ENCODE measurements at regions not wholly inside any gene's neighbourhood (a gene's known extent, or its start where the extent isn't known, plus 50 kb on each side); places are given as distances from the start of the nearest gene placed in this dataset.

DNA sequence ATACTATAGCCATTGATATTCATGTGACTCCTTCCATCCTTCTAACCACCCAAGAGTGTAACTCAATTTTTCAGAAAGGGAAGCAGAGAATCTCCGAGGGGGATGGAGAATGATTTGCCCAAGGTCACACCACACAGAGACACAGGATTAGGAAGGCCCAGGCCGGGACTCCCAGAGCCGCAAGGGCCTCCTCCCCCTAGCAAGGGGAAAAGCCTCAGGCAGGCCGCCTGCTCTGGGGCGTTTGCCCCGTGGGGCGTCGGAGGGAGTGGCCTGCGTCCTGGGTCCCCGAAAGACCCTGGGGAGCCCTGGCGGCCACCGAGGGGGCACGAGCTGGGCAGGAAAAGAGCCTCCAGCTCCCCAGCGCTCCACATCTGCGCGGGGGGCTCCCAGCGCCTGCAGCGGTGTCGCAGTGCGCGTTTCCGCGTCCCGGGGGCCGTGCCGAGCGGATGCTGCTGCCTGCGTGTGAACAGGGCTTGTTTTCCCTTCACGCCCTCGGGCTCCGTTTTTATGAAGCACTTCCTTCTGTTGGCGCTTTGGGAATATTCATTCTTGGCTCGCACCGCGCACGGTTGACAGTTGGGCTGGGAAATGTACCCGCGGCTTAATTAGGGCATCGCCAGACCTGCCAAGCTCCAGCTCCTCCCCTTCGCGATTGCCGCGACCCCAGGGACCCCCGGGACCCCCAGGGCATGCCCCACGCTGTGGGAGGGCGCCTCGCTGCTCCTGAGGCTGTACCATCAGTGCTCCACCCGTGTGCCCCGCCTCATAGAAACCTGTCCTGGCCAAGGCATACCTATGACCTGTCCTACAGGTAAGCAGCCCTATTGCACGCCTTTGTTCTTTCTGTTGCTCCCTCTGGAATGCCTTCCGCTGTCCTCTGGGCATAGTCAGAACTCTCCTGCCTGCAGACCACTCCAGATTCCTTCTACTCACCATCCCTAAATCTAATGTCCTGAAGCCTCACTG is 158.9 kb upstream of the GLI2 start:
- no peak for DNase-seq

DNA sequence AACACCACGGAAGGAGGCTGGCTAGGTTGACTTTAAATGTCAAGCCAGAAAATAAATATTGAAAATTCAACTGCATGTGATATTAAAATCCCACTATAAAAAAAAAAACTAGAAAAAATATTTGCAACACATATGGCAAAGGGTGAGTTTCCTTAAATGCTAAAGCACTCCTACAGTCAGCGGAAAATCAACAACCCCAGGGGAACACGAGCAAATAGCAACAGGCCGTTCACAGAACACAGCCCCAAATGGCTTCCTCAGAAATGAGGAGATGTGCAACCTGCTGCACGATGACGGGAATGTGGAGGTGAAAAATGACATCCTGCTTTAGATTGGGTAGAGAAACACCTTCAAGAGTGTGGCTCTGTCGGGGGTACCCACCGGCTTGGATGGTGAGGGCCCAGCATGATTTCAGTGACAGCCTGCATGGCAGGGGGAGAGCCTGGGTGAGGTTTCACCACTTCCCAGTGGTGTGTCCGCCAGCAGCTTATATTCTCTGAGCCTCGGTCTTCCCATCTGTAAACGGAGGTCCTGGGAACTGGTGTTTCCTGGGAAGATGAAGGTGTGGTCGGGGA is 157.9 kb upstream of the GLI2 start:
- DNase-seq: no peak

DNA sequence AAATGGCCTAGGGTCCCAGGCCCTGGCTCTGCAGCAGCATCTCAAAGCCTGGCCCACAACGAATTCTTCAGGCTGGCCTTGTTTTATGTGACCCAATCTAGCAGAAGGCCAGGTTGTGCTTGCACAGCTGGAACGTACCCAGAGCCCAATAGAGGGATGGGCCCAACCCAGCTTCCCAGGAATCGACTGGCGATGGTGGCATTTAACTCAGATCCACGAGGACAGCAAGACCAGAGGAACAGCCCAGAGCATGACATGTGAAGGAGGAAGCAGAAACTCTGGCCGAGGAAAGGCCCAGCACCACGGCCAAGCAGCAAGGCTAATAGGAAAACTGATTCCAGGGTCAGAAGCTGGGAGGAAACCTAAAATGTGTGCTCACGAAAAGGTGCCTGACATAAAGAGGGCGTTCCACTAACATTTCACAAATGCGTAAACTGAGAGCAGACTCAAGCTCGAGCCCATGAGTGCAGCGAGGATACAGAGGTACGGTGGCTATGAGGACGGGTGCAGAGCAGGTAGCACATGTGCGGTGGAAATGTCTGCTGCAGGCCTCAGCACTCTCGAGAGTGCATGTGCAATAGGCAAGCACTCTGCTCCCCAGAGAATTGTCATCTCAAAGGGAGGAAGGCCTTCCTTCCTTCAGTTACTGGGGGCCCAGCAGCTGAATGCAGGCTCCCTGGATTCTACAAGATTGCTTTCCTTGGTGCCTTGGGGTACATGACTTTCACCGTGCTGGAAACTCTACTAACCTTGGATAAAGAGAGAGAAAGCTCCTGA is 156.9 kb upstream of the GLI2 start:
- DNase-seq: no peak

DNA sequence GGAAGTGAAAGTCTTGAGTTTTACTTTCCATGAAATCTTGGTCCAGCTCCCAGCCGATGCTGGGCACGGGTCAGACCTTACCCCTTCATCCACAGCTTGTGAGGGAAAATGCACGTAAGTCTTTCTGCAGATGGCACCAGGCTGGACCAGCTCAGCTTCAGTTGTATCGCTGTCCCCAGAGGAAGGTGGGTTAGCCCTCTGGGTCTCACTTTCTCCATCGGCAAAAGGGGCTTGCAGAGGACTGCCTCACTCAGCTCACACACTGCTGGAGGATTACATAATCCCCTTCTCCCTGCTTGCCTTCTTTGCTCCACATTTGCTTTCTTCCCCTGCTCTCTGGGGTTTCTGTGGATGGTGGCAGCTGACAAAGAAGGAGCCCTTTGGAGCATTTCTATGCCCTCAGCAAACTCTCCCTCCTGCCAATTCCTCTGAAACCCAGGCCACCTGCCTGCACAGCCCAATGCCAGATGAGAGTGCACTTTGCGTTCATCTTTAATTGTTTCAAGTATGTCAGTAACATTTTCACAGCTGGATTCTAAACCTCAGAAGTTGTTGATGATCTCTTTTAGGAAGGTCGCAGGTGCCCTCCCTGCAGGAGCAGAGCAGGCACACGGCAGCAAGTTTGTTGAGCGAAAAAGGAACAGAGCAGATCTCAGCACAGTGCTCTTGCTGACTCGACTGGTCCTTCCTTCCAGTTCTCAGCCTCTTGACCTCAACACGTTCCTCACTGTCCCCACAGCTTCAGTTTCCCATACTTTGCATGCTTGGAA is 155.6 kb upstream of the GLI2 start:
- no peak for DNase-seq

DNA sequence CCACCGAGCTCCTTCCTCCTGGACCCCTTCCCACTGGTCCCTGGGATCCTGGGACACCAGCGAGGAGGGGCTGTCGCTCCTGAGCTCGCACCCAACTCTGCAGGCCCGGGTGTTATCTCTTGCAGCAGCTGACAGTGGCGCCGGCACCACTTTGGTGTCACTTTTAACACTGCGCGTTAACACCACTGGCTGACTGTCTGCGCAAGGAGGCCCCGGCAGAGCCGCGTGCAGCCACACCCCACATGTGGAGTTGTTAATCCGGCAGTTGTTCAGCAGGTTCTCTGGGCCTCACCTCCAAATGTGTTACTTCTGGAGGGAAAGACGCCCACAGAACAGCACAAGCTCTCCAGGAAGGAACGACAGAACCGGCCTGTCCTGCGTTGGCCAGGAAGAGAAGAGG is 155.0 kb upstream of the GLI2 start:
- DNase-seq: no peak

DNA sequence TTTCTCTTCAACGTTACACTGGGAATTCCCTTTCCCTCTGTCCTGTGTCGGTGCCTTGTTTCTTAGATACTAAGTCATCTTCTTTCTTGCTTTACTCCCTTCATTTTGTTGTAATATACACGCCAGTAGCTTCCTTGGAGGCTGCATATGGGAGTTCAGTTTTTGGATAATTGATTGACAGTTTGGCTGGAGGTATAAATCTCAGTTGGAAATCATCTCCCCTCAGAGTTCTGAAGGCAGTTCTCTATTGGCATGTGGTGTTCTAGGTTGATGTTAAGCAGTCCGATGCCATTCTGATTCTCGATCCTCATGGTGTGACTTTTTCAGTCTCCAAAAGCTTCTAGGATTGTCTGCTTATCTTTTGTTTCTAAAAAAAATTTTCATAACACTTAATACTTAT is 152.5 kb upstream of the GLI2 start:
- no peak for DNase-seq

DNA sequence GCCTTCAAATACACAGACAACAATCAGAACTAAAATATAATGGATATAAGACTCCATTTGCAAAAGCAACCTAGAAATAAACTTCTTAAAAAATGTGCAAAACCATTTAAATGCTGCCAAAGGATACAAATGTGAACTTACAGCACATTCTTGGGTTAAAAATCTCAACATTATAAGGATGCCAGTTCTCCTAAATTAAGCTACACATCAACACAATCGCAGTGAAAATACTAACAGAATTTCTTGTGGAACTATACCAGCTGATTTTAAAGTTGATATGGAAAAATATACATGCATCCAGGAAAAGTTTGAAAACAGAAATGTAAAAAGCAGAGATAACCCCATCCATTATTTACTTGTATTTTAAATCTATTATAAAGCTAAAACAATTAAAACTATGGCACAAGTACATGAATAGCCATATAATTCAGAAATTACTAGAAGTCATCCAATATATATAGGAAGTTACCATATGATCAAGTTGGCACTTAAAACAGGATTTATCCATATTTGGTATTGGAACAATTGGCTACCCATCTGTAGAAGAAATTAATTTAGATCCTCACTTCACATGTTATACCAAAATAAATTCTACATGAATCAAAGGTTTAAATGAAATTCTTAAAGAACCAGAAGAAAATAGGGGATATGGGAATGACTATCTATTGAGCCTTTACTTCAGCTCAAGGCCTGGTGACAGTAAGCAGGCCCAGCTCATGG is 151.7 kb upstream of the GLI2 start:
- no peak for DNase-seq

DNA sequence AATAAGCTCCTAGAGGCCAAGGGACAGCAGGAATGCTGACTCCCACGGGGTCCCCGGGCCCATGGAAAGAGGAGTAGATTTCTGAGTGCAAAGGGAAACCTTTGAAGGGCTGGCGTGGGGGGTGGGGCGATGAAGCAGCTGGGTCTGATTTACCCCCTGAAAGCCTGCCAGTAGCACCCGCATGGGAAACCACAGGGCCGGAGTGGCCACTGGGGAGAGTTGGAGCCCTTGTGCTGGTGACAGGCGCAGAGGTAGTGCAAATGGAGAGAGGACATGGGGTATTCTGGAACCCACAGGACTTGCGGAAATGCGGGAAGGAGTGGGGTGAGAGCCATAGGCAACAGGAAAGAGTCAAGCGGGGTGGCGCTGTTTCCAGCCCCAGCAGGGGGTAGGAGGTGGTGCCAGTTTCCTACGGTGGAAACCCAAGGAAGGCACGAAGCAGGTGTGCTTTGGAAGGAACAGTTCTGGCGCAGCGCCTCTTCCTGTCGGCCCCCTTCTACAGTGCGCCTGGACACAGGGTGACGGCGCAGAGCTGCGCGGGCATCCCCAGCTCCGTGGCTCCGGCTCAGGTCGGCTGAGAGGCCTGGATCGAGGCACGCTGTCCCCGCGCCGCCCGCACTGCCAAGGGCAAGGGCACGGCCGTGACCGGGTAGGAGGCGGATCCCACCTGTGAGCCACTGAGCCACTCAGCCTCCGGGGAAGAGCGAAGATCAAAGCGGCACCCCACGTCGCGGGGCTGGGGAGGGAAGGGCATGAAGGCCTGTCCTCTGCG is 149.0 kb upstream of the GLI2 start:
- no peak for DNase-seq

DNA sequence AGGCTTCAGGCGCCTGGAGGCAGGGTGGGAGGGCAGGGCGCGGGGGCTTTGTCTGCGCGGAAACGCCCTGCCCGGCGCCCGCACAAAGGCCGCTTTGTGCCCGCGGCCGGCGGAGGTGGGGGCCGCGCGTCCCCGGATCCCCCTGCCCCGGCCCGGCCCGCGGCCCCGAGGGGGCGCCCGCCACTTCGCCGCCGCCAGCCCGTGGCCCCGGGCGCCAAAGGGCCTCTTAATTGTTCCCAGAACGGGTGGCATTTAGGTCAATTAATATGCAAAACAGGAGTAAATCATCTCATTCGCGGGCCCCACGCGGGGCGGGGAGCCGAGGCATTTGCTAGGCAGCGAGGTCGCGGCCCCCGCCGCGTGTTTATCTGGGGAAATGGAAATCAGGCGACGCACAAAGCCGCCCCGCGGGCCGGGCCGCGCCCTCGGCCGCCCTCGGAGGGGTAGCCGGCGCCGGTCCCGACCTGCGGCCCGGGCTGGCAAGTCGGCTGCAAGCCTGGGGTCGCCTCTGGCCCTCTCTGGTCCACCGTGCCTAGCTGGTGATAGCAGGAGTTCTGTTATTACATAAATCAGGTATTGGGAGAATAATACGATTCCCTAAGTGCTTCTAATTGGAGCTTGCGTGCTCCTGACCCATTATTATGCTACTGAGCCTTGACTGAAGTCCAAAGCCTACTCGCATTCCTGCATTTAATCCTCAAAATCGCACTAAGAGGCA is 148.2 kb upstream of the GLI2 start:
- no peak for DNase-seq

DNA sequence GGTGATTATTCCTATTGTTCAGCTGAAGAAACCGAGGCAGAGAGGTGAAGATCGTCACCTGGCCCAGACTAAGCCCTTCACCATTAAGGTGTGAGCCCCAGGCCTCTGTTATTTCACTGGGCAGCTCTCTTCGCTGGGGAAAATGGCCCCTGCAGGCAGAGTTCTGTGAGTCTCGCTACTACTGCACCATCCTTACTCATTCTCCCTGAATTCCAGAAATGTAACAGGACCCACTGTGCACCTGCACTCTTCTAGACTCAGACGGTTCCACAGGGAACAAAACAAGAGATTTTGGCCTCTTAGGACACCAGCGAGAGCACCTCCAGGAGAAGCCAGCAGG is 147.7 kb upstream of the GLI2 start:
- no peak for DNase-seq

DNA sequence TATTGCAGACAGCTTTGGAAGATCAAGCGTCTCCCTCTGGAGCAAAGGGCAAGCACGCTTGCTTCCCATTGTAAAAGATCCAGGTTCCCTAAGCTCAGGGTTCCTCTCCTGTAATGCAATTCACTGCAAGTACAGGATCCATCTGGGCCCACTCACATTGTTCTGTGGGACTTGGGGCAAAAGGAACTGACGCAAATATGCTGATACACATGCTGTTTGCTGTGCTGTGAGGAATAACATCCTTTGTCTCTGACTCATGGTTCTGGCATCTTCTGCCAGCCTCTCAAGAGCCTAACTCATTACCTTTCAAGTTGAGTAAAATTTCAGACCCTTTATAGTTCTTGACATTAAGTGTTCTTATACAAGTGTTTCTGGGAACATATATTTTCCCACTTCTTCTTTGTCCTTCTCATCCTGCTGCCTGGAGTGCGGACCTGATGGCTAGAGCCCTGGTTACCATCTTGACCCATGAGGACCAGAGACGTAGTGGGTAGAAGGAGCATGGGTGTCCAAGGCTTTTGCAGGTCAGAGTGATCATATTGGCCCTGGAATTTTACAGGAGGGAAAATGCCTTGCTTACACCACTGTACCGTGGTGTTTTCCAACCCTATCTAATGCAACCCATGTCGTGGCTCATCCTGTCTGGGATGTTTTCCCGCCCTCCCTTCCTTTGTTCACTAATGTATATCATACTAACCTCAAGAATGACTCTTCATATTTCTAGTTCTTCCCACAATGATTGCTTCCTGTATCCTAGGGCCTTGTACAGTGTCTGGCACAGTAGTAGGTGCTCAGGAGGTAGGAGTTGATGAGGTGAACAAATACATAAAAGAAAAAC is 145.7 kb upstream of the GLI2 start:
- no peak for DNase-seq

DNA sequence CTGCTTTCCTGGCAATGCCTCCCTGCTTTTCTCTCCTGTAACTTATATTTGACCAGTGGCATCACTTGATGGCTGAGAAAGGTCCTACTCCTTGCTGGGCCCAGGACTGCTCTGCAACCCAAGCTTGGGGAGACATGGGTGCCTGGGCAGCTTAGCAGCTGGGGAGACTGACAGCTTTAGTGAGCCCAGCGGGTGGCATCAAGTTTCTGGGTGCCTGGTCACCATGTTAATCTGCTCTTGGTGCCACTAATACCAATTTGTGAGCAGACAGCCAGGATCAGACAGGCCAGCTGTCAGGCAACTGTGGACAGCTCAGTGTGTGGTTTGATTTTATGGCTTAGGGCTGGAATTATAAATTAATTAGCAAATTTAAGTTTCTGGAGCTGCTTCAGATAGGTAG is 144.8 kb upstream of the GLI2 start:
- DNase-seq: no peak

DNA sequence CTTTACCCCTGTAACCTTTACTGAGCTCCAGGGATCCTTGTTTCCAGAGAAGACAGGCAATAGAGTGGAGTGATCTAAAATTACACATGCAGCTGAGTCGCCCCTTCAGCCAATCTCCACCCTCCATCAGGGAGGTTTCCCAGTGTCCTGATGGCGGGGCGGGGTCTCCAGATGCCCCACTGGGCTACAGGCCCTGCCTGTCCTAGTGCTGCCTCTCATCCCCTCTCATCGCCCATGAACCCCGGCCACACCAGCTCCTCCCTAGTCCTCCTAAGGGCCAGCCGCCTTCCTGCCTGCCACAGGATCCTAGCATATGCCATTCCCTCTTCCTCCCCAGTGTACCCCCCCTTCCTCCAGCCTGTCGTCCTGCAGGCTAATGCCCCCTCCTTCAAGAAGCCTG is 144.1 kb upstream of the GLI2 start:
- no peak for DNase-seq

DNA sequence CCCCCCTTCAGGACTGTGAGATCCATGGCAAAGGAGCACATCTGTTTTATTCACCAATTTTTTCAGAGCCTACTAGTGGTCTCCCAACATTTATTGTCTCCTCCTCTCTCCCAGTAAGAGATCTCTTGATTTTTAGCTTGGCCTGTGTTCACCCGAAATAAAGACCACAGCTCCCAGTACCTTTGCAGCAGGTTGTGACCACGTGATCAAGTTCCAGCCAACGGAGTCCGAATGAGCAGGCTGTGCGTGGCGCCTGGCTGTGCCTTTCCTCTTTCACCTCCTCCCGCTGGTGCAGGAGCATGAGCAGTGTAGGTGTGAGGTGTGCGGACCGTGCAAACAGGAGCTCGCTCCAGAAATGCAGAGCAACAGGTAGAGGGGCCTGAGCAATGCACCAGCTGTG is 143.6 kb upstream of the GLI2 start:
- DNase-seq: no peak

DNA sequence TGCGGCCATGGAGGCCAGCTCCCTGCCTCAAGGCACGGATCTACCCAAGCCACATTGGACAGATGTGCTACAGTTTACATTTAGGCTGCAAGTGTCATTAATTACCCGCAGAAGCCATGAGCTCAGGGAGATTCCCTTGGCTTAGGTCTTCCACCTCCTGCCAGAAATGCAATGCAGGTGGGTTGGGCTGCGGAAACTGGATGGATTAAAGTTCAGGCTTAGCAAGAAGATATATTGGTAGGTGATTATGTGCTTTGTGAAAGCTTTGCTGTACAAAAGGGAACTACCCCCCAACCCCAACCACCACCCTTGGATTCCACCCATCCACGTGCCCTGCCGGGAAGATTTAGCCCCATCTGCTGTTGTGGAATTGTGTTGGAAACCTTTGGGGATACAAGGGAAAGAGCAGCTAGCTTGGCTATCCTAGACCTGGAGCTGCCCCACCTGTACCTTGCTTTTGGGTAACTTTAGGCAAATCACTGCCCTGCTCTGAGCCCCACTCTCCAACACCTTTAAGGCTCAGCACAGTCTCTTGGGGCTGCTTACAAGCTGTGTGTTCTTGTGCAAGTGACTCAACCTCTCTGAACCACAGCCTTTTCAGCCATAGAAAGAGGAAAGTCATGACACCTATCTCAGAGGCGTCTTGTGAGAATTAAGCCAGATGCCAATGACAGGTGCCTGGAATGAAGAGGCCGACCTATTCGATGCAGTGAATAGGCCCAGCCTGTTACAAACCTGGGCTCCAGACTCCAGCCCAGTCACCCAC is 141.6 kb upstream of the GLI2 start:
- DNase-seq: no peak

DNA sequence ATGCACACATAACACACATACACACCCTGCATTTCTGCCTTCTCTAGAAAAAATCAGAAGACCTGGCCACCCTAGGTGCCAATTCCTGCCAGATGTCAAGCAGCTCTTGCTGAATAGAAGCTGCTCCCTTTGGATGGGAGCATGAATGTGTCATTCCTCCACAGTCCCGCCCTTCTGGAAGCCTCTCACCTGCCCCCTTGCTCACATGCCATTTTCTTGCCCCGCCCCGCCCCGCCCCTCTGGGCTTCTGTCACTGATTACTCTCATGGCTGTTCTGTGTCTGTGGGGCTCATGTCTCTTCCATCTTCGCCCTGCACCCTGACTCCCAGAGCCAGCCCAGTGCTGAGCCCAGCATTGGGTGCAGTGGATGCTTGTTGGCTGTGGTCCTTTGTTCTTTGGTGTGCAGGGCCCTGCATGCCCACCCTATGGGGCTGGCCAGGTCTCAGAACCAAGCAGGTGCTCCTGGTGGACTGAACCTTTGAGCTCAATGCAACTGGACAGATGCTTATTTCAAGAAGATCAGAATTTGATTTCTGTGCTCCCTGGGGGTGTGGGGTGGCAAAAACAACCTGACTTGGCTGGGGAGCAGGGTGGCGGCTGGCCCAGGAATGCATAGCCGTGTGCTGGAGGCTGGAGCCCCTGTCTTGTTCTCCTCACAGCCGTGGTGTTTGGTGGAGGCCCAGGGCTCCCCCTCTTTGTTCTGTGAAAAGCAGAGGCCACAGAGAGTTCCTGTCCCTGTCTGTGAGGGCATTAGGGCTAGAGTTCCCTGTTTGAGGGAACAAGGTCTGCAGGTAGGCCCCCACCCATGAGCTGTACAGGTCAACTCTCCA is 140.6 kb upstream of the GLI2 start:
- DNase-seq: no peak

DNA sequence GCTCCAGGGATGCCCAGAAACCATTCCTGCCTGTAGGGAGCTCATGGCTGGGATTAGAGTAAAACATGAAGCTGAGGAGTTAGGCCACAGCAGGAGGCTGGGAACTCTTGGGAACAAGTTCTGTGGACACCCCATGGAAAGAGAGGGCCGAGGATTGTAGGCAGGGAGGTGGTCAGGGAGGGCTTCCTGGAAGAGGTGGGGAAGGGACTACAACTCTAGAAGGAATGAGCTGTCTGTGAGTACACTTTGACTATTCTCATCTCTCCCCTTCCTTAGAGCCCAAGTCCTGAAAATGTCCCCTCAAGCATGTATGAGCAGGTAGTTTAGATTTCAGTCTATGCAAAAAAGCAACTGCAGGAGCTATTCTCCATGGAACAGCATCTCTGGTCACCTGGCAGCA is 139.9 kb upstream of the GLI2 start:
- DNase-seq: no peak

DNA sequence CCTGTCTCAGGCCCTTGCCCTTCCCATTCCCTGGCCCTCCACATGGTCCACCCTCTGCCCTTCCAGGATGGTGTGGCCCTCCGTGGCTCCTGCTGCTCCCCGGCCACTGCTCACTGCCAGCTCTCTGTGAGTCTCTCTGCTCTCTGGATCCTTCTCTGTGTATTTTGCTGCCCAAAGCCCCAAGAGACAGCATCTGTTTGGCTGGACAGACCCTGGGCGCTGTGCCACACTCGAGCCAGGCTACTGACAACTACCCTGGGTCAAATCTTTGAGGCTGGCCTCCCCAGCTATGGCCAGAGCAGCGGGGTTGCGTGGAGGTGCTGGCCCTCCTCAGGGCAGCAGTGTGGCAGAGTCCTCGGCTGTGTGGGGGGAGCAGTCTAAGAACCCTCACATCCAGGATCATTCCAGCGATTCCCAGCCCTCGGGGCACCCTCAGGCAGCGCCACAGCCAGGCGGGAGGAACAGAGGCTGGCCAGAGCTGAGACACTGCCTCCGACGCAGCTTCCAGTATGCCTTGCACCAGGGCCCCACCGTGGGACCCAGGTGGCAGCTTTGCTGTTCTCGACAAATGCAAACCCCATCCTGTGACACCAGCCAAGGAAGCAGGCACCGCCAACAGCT is 139.4 kb upstream of the GLI2 start:
- DNase-seq: no peak
